Heart left ventricle (tissue), 16 donors: ENCODE measurements at regions not wholly inside any gene's neighbourhood (a gene's known extent, or its start where the extent isn't known, plus 50 kb on each side); places are given as distances from the start of the nearest gene placed in this dataset.

Experiments used
- ATAC-seq, 4 donors: fragments of 200-7000 bp; cut with Tn5 transposase; one replicate each; pipeline ENCODE4 v1.9.1; 2020 to 2022; ENCODE audit warnings: moderate library complexity in 4 of 4, mild to moderate bottlenecking in 3 of 4, moderate number of reproducible peaks in 1 of 4
- DNase-seq, 5 donors: peaks; one replicate each; pipeline ENCODE4 v3.0.0-alpha.2; 2020
- H3K27ac ChIP-seq, 12 donors: fragments of 200-600 bp; sonication (generic) in 4 of 12; one replicate each; pipeline versions ENCODE4 v1.5.0 to v1.8.0; 2016 to 2022; ENCODE audit warnings: mild to moderate bottlenecking in 2 of 12
- H3K27me3 ChIP-seq, 9 donors: fragments of 200-600 bp; sonication (generic) in 2 of 9; one replicate each; pipeline versions ENCODE4 v1.5.1 to v1.8.0; 2016 to 2022; ENCODE audit warnings: mild to moderate bottlenecking in 3 of 9
- H3K36me3 ChIP-seq, 9 donors: fragments of 200-600 bp; sonication (generic) in 2 of 9; one replicate each; pipeline versions ENCODE4 v1.5.0 to v1.8.0; 2018 to 2022; ENCODE audit warnings: mild to moderate bottlenecking in 2 of 9
- H3K4me1 ChIP-seq, 12 donors: fragments of 200-600 bp; sonication (generic) in 4 of 12; one replicate each; pipeline versions ENCODE4 v1.5.0 to v1.8.0; 2016 to 2022; ENCODE audit warnings: mild to moderate bottlenecking in 3 of 12
- H3K4me3 ChIP-seq, 12 donors: fragments of 200-600 bp; sonication (generic) in 4 of 12; one replicate each; pipeline versions ENCODE4 v1.5.0 to v1.8.0; 2017 to 2022; ENCODE audit warnings: mild to moderate bottlenecking in 9 of 12, moderate library complexity in 4 of 12
- H3K9me3 ChIP-seq, 12 donors: fragments of 200-600 bp; sonication (generic) in 4 of 12; one replicate each; pipeline versions ENCODE4 v1.5.0 to v1.8.0; 2016 to 2022; ENCODE audit warnings: mild to moderate bottlenecking in 1 of 12
- POLR2A ChIP-seq, 2 donors: fragments of 450-650 bp; IDR thresholded peaks; one replicate each; pipeline ENCODE4 v1.6.1; 2017; ENCODE audit warnings: antibody characterized with exemption in 2 of 2, mild to moderate bottlenecking in 2 of 2, moderate library complexity in 2 of 2
- WGBS, 4 donors: extraction: QIAGEN DNeasy Blood & Tissue Kit in 2 of 4; methylation state at CpG; one replicate each; pipeline versions ENCODE4 v1.1.5 to v1.1.7; 2013 to 2018; 5-methylcytosine and 5-hydroxymethylcytosine counted together
- intact Hi-C, 10 donors: fragments of 100-400 bp; cut with DNase I; formaldehyde crosslinking; loops; one replicate each; pipeline versions ENCODE4 v1.11.1 to v1.14.2; 2022
- TF ChIP-seq, protein P1 (sequence below), 12 donors: fragments of 200-600 bp; sonication (generic) in 4 of 12; IDR thresholded peaks; one replicate each; pipeline versions ENCODE4 v1.5.0 to v1.8.0; 2018 to 2022; ENCODE audit warnings: antibody characterized with exemption in 12 of 12, mild to moderate bottlenecking in 5 of 12
- donor health status: ischemic (EF 13 %, LVEDD 7.1; RV severe dilation, severe dysfunction).
- donor health status: healthy with polysubstance abuse.
- donor health status: DM: no; HTN: yes; CAD: no.
- donor health status: DM: no; HTN: no; CAD: no.
- donor health status: ischemic (EF 25% LVEDD 6.9; RV normal size, moderate dysfunction).
- donor health status: ischemic (EF 25% LVEDD 5.7; RV mildly dilated, moderate dysfunction).
- donor health status: healthy.
- donor health status: DM: yes; HTN: yes; CAD: no.
- donor health status: ischemic (EF 35%, LVEDD 5.7; RV mildly dilated, moderate dysfunction).
- donor health status: nonischemic (EF 11% LVEDD 7.7; RV severe dilation, severe dysfunction).
- donor health status: DM: yes; HTN: yes; CAD: no.
- donor health status: PGD.
- donor health status: ischemic (EF 29% LVEDD 5.4; RV normal size, mild dysfunction).
- donor health status: nonischemic (EF 23%, LVEDD 6.1; RV moderate dilation, normal function).

DNA sequence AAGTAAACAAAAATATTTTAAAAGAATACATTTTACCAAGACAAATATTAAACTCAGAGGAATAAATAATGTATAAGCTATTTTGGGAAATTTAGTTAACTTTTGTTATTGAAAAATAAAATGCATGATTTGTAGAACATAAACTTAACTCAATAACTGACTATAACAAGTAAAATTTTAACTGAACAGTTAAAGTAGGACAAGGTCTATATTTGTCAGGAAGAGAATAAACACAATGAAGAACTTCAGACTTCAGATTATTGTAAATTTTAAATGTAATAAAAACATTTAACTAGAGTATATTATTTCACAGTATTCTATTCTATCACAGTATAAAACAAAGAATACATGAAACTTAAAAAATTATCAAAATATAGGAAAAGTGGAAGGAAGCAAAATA is 948.8 kb upstream of the USP15 start:
- Histone ChIP-seq H3K36me3 (no peaks in the 10 kb centered on the region), H3K4me3 (no peak overlapping the region), H3K27me3 (no peaks in the 10 kb centered on the region), H3K4me1 (no peaks in the 10 kb centered on the region), H3K27ac (no peak overlapping the region), H3K9me3 (peaks cover 0 to 11% (median 0%) of the 10 kb centered on the region in 12 donors)
- TF ChIP-seq, protein P1, sequence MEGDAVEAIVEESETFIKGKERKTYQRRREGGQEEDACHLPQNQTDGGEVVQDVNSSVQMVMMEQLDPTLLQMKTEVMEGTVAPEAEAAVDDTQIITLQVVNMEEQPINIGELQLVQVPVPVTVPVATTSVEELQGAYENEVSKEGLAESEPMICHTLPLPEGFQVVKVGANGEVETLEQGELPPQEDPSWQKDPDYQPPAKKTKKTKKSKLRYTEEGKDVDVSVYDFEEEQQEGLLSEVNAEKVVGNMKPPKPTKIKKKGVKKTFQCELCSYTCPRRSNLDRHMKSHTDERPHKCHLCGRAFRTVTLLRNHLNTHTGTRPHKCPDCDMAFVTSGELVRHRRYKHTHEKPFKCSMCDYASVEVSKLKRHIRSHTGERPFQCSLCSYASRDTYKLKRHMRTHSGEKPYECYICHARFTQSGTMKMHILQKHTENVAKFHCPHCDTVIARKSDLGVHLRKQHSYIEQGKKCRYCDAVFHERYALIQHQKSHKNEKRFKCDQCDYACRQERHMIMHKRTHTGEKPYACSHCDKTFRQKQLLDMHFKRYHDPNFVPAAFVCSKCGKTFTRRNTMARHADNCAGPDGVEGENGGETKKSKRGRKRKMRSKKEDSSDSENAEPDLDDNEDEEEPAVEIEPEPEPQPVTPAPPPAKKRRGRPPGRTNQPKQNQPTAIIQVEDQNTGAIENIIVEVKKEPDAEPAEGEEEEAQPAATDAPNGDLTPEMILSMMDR (IDR thresholded peaks at IDR 0.05): no peak
- TF ChIP-seq POLR2A (IDR thresholded peaks at IDR 0.05): no peak
- no peak for ATAC-seq
- DNase-seq: no peak
- intact Hi-C loops: no loop called here

DNA sequence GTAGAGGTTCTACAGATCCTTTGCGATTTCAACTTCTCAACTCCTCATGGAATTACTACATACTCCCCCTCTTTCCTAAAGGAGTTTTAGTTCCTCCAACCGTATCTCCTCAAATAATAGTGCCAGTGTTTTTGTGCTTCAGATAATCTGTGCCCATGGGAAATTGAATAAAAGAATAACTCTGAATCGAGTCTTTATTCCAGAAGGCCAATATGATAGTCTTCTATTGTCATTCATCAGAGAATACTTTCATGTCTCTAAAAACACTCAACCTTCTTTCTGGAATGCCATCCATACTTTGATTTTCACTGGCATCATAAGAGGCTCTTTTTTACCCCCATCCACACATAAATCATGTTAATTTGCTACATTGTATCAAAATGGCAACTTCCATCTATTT is 911.3 kb upstream of the USP15 start:
- ATAC-seq: no peak
- WGBS, 4 donors: 58 to 66% (median 62%) methylated on average over 3 of the region's 3 CpGs

DNA sequence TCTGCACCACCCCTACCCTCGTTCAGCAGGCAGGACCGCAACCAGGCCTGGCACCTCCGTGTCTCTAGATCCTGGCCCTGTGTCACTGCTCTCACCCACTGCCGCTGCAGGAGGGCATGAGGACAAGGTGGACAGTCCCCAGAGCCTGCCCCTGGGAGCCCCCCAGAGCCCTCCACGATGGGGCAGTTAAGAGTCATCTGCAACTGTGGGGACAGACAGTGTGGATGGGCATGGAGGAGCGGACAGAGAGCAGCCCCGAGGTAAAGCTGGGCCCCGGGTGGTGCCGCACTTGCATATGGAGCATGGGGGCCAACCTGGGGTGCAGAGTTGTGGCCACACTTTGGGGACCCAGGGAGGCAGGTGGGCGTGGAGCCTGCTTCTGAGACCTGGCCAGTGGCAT is 905.1 kb upstream of the USP15 start:
- H3K36me3 ChIP-seq: no peaks in the 10 kb centered on the region
- ATAC-seq (no peak), DNase-seq (no peak)
- no peak overlapping the region for H3K4me3 ChIP-seq
- no peak overlapping the region for H3K27ac ChIP-seq
- H3K9me3 ChIP-seq: no peaks in the 10 kb centered on the region
- TF ChIP-seq, protein P1 (IDR thresholded peaks at IDR 0.05): no peak
- TF ChIP-seq POLR2A (IDR thresholded peaks at IDR 0.05): no peak
- no peaks in the 10 kb centered on the region for H3K4me1 ChIP-seq
- WGBS, 4 donors: 80 to 85% (median 84%) methylated on average over 9 to 10 of the region's 10 CpGs
- intact Hi-C loops: no loop called here
- no peaks in the 10 kb centered on the region for H3K27me3 ChIP-seq

More for the DNA sequence above, 911.3 kb upstream of the USP15 start:
- TF ChIP-seq, protein P1 (IDR thresholded peaks at IDR 0.05): no peak
- no peak for TF ChIP-seq POLR2A (IDR thresholded peaks at IDR 0.05)
- no peak overlapping the region for H3K27ac ChIP-seq
- H3K4me1 ChIP-seq: no peaks in the 10 kb centered on the region
- no peaks in the 10 kb centered on the region for H3K9me3 ChIP-seq
- H3K4me3 ChIP-seq: no peak overlapping the region
- H3K36me3 ChIP-seq: no peaks in the 10 kb centered on the region
- DNase-seq: no peak
- no peaks in the 10 kb centered on the region for H3K27me3 ChIP-seq
- intact Hi-C loops: no loop called here

DNA sequence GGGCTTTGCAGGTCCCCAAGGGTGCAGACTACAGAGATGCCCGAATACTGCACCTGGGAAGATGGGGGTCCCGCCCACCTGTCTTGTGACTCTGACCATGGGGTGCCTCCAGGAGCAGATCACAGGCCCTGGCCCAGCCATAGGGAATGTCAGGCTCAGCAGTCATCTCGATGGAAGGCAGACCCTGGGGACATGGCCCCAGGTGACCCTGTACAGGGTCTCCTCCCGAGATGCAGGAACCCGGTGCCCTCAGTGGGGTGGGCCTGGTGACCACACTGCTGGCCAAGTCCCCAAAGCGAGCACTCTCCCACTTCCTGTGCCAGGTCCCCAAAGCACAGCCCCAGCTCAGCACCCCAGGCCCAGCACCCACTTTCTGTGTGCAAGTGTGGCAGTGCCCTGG is 903.7 kb upstream of the USP15 start:
- Histone ChIP-seq H3K27ac (no peak overlapping the region), H3K4me3 (no peak overlapping the region), H3K4me1 (no peaks in the 10 kb centered on the region), H3K9me3 (no peaks in the 10 kb centered on the region), H3K36me3 (no peaks in the 10 kb centered on the region), H3K27me3 (no peaks in the 10 kb centered on the region)
- WGBS, 4 donors: 83 to 100% (median 90%) methylated on average over 1 to 6 of the region's 6 CpGs
- peak in 1 of 4 donors; percentile 39 for ATAC-seq
- no peak for DNase-seq
- no peak for TF ChIP-seq POLR2A (IDR thresholded peaks at IDR 0.05)
- TF ChIP-seq, protein P1 (IDR thresholded peaks at IDR 0.05): no peak
- intact Hi-C loops: no loop called here
